ENCODE measurements at regions not wholly inside any gene's neighbourhood (a gene's known extent, or its start where the extent isn't known, plus 50 kb on each side); places are given as distances from the start of the nearest gene placed in this dataset.

GRCh38 chr12:48286665-48287064 is 64.1 kb downstream of the ZNF641 start:
- peak; percentile 19 for DNase-seq (ENCODE audit: low read depth)
- TF ChIP-seq MYC (IDR thresholded peaks at IDR 0.05; ENCODE audit: low read depth, low read length) = no peak
- TF ChIP-seq, protein P1, sequence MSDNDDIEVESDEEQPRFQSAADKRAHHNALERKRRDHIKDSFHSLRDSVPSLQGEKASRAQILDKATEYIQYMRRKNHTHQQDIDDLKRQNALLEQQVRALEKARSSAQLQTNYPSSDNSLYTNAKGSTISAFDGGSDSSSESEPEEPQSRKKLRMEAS (IDR thresholded peaks at IDR 0.05; ENCODE audit: low read depth, low read length) = no peak
- peak; percentile 61 for TF ChIP-seq CTCF (IDR thresholded peaks at IDR 0.05; ENCODE audit: low read depth, low read length)
- TF ChIP-seq POLR2A (IDR thresholded peaks at IDR 0.05; ENCODE audit: extremely low read depth, insufficient read length) = no peak
- no peak overlapping the region for H3K4me3 ChIP-seq (ENCODE audit: low read depth, low read length)

DNA sequence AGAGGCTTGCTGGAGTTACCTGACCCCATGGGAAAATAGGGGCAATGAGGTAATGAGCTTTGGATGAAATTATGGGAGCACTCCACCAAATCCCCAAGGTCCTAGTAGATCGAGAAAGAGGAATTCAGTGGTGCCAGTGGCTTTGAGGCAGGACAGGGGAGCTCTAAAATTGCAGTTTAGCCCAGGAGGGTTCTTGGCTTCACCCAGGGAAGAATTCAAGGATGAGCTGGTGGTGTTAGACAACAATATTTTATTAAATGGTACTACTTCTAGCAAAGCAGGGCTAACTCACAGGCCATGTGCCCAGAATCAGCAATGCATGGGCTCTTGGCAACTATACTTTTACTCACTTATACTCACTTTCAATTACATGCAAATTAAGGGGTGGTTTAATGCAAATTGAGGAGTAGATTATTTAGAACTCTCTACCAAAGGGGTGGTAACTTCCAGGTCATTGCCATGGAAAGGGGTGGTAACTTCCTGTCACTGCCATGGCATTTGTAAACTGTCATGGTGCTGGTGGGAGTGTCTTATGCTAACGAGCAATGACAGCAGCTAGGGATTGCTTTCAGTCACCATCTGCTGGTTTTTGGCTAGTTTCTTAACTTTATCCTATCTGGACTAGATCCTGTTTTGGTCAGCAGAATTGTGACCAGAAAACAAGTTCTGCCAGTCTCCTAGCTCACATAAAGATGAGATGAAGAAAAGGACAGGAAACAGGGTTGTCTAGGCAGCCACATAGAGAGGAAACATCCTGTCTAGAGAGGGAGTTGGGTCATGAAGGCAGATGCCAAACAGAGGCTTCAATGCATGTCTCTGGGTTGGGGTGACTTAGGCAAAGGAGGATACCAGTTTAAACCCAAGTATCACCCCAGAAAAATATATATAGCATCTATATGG is 64.7 kb downstream of the ZNF641 start:
- no peak for DNase-seq (ENCODE audit: low read depth)
- H3K4me3 ChIP-seq (ENCODE audit: low read depth, low read length) = no peak overlapping the region
- no peak for TF ChIP-seq MYC (IDR thresholded peaks at IDR 0.05; ENCODE audit: low read depth, low read length)
- TF ChIP-seq POLR2A (IDR thresholded peaks at IDR 0.05; ENCODE audit: extremely low read depth, insufficient read length) = no peak

- TF ChIP-seq POLR2A (IDR thresholded peaks at IDR 0.05; ENCODE audit: extremely low read depth, insufficient read length) (no peak), MYC (IDR thresholded peaks at IDR 0.05; ENCODE audit: low read depth, low read length) (no peak), CTCF (IDR thresholded peaks at IDR 0.05; ENCODE audit: low read depth, low read length) (no peak)
- TF ChIP-seq, protein P1 (IDR thresholded peaks at IDR 0.05; ENCODE audit: low read depth, low read length) = no peak
- no peak overlapping the region for H3K4me3 ChIP-seq (ENCODE audit: low read depth, low read length)
Observed at GRCh38 chr12:48281811-48282210, 68.9 kb downstream of the ZNF641 start.

DNA sequence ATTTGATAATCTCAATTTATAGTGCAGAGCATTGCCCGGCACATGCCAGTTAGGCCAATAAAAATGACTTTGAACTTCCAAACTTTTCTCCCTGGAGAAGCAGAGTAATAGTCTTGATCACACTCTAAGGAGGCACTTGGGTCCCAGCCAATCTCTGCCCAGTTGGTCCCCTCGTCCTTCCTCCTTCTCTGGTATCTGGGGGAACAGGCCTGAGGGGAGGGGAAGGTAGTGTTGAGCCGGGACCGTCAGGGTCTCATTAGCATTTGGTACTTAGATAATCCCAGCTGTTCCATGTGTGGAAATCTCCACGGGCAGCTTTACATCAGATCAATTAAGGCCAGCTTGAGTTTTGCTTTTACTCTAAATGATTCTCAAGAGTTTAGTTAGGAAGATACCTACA is 70.1 kb downstream of the ZNF641 start:
- DNase-seq (ENCODE audit: low read depth) = no peak
- TF ChIP-seq, protein P1 (IDR thresholded peaks at IDR 0.05; ENCODE audit: low read depth, low read length) = no peak
- no peak for TF ChIP-seq MYC (IDR thresholded peaks at IDR 0.05; ENCODE audit: low read depth, low read length)
- TF ChIP-seq CTCF (IDR thresholded peaks at IDR 0.05; ENCODE audit: low read depth, low read length) = no peak
- TF ChIP-seq POLR2A (IDR thresholded peaks at IDR 0.05; ENCODE audit: extremely low read depth, insufficient read length) = no peak
- no peak overlapping the region for H3K4me3 ChIP-seq (ENCODE audit: low read depth, low read length)

More at GRCh38 chr12:48281811-48282210, 68.9 kb downstream of the ZNF641 start:
- no peak for DNase-seq (ENCODE audit: low read depth)

- no peak for TF ChIP-seq MYC (IDR thresholded peaks at IDR 0.05; ENCODE audit: low read depth, low read length)
- TF ChIP-seq POLR2A (IDR thresholded peaks at IDR 0.05; ENCODE audit: extremely low read depth, insufficient read length) = no peak
- TF ChIP-seq, protein P1 (IDR thresholded peaks at IDR 0.05; ENCODE audit: low read depth, low read length) = no peak
- no peak for TF ChIP-seq CTCF (IDR thresholded peaks at IDR 0.05; ENCODE audit: low read depth, low read length)
- no peak overlapping the region for H3K4me3 ChIP-seq (ENCODE audit: low read depth, low read length)
Observed at GRCh38 chr12:48279601-48280000, 71.1 kb downstream of the ZNF641 start.

DNA sequence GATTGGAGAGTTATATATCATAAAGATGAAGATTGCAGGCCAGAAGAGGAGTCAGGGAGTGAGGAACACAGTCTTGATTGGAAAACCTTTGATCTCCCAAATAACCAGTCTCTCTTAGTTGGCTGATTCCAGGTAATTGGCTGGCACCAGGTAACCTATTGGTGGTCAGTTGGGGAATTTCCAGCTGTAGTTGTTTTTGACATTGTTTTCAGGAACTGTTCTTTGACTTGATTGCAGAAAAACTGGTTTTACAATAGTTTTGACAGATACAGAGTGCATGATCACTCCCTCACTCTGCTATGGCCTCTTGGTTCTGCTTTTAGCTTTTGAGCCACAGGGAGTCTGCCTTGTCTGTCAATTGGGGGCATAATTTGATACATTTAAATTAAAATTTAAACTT is 71.6 kb downstream of the ZNF641 start:
- TF ChIP-seq CTCF (IDR thresholded peaks at IDR 0.05; ENCODE audit: low read depth, low read length) (no peak), MYC (IDR thresholded peaks at IDR 0.05; ENCODE audit: low read depth, low read length) (no peak), POLR2A (IDR thresholded peaks at IDR 0.05; ENCODE audit: extremely low read depth, insufficient read length) (no peak)
- TF ChIP-seq, protein P1 (IDR thresholded peaks at IDR 0.05; ENCODE audit: low read depth, low read length) = no peak
- DNase-seq (ENCODE audit: low read depth) = peak; percentile 57
- no peak overlapping the region for H3K4me3 ChIP-seq (ENCODE audit: low read depth, low read length)

More at GRCh38 chr12:48279601-48280000, 71.1 kb downstream of the ZNF641 start:
- DNase-seq (ENCODE audit: low read depth) = no peak
